ENCODE measurements at regions not wholly inside any gene's neighbourhood (a gene's known extent, or its start where the extent isn't known, plus 50 kb on each side); places are given as distances from the start of the nearest gene placed in this dataset.

- Mint-ChIP-seq H3K4me1 (ENCODE audit: low read depth) (peaks cover 2% of the 10 kb centered on the region), H3K27me3 (ENCODE audit: insufficient read depth) (no peaks in the 10 kb centered on the region), H3K27ac (no peak overlapping the region), H3K4me3 (no peak overlapping the region), H3K9me3 (no peaks in the 10 kb centered on the region), H3K36me3 (ENCODE audit: low read depth) (no peaks in the 10 kb centered on the region)
- DNase-seq: no peak
- TF ChIP-seq CTCF (IDR thresholded peaks at IDR 0.05): no peak
These were observed 1090.6 kb downstream of the GALC start for GRCh38 chr14:86902176-86902950.

GRCh38 chr14:86897704-86898513, 1095.1 kb downstream of the GALC start:
- no peak for DNase-seq
- TF ChIP-seq CTCF (IDR thresholded peaks at IDR 0.05): no peak
- Mint-ChIP-seq H3K4me1 (ENCODE audit: low read depth) (peaks cover 24% of the 10 kb centered on the region), H3K4me3 (no peak overlapping the region), H3K9me3 (no peaks in the 10 kb centered on the region), H3K27me3 (ENCODE audit: insufficient read depth) (no peaks in the 10 kb centered on the region), H3K36me3 (ENCODE audit: low read depth) (no peaks in the 10 kb centered on the region; the same call in 1 of the 2 replicates), H3K27ac (no peak overlapping the region)

- TF ChIP-seq CTCF (IDR thresholded peaks at IDR 0.05): no peak
- H3K36me3 Mint-ChIP-seq (ENCODE audit: low read depth): no peaks in the 10 kb centered on the region; the same call in 1 of the 2 replicates
- no peak for DNase-seq
These were observed 1095.8 kb downstream of the GALC start for GRCh38 chr14:86897224-86897623.

GRCh38 chr14:86896701-86897100, 1096.3 kb downstream of the GALC start:
- Mint-ChIP-seq H3K27me3 (ENCODE audit: insufficient read depth) (no peaks in the 10 kb centered on the region), H3K27ac (no peak overlapping the region), H3K4me1 (ENCODE audit: low read depth) (peaks cover 36% of the 10 kb centered on the region), H3K9me3 (no peaks in the 10 kb centered on the region), H3K36me3 (ENCODE audit: low read depth) (no peaks in the 10 kb centered on the region; the same call in 1 of the 2 replicates), H3K4me3 (no peak overlapping the region)
- no peak for DNase-seq
- TF ChIP-seq CTCF (IDR thresholded peaks at IDR 0.05): no peak

More at GRCh38 chr14:86897224-86897623, 1095.8 kb downstream of the GALC start:
- H3K27me3 Mint-ChIP-seq (ENCODE audit: insufficient read depth): no peaks in the 10 kb centered on the region
- H3K4me3 Mint-ChIP-seq: no peak overlapping the region
- no peak overlapping the region for H3K27ac Mint-ChIP-seq
- H3K4me1 Mint-ChIP-seq (ENCODE audit: low read depth): peaks cover 31% of the 10 kb centered on the region
- no peaks in the 10 kb centered on the region for H3K9me3 Mint-ChIP-seq

GRCh38 chr14:86892152-86892956, 1100.6 kb downstream of the GALC start:
- Mint-ChIP-seq H3K9me3 (peaks cover 11% of the 10 kb centered on the region), H3K4me1 (ENCODE audit: low read depth) (peaks cover 53% of the 10 kb centered on the region), H3K36me3 (ENCODE audit: low read depth) (peaks cover 18% of the 10 kb centered on the region), H3K27ac (peak overlapping the region; percentile 88), H3K27me3 (ENCODE audit: insufficient read depth) (no peaks in the 10 kb centered on the region), H3K4me3 (peak overlapping the region; percentile 82)
- peak; percentile 32 for DNase-seq
- no peak for TF ChIP-seq CTCF (IDR thresholded peaks at IDR 0.05)
